Breast epithelium (tissue), 3 donors: ENCODE measurements at regions not wholly inside any gene's neighbourhood (a gene's known extent, or its start where the extent isn't known, plus 50 kb on each side); places are given as distances from the start of the nearest gene placed in this dataset.

ENCODE experiments used
- CTCF ChIP-seq, 3 donors: fragments of 450-650 bp; IDR thresholded peaks; one replicate each; pipeline ENCODE4 v1.5.1; 2016 to 2017; ENCODE audit warnings: antibody characterized with exemption in 3 of 3, mild to moderate bottlenecking in 3 of 3, moderate library complexity in 3 of 3
- POLR2A ChIP-seq: fragments of 450-650 bp; IDR thresholded peaks from one replicate; pipeline ENCODE4 v1.6.1; 2016; ENCODE audit warnings: antibody characterized with exemption, mild to moderate bottlenecking, moderate library complexity
- POLR2AphosphoS5 ChIP-seq, 3 donors: sonication (generic); formaldehyde crosslinking; IDR thresholded peaks; one replicate each; pipeline ENCODE4 v1.6.1; 2017; ENCODE audit warnings: antibody characterized with exemption in 3 of 3

- TF ChIP-seq CTCF (IDR thresholded peaks at IDR 0.05) (no peak), POLR2A (no peak), POLR2AphosphoS5 (IDR thresholded peaks at IDR 0.05) (no peak)
Measured at GRCh38 chr4:186400676-186401075, 134.7 kb downstream of the F11 start.
